GM13977 (cell line): ENCODE measurements at regions not wholly inside any gene's neighbourhood (a gene's known extent, or its start where the extent isn't known, plus 50 kb on each side); places are given as distances from the start of the nearest gene placed in this dataset.

Experiments
- DNase-seq: peaks from one replicate; pipeline ENCODE4 v3.0.0; 2012; ENCODE audit warnings: low spot score
- in situ Hi-C: fragments of 300-500 bp; cut with MboI; formaldehyde crosslinking; loops from one replicate; pipeline ENCODE4 v1.12.0; 2022; ENCODE audit warnings: low sequenced_read_pairs, low pct_unique_long_range_greater_than_20kb, mixed read lengths, inconsistent platforms; ENCODE audit not compliant: unreplicated experiment
- TF ChIP-seq, protein P1 (sequence below): IDR thresholded peaks from 2 replicates; pipeline ENCODE4 v1.5.1; 2012; ENCODE audit warnings: mild to moderate bottlenecking, control low read depth; ENCODE audit not compliant: insufficient read depth; ENCODE audit errors: extremely low read depth, missing control alignments

DNA sequence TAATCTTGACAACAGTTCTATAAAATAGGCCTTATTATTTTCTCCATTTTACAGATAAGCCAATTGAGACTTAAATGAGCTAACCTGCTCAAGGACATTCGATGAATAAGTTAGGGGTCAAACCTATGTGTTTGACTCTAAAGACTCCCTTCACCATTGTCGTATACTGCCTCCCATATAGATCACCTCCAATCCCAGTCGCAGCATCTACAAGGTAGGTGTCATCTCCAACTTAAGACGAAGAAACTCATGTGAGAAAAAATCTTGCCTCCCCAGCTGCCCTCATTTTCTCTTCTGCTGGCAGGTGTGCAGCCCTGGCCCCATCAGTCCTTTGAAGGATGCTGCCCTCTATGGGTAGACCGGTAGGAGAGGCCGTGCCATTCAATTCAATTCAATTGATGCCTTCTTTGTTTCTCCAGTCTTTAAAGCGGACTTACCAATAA lies 75.2 kb upstream of the SMARCA2 start:
- TF ChIP-seq, protein P1, sequence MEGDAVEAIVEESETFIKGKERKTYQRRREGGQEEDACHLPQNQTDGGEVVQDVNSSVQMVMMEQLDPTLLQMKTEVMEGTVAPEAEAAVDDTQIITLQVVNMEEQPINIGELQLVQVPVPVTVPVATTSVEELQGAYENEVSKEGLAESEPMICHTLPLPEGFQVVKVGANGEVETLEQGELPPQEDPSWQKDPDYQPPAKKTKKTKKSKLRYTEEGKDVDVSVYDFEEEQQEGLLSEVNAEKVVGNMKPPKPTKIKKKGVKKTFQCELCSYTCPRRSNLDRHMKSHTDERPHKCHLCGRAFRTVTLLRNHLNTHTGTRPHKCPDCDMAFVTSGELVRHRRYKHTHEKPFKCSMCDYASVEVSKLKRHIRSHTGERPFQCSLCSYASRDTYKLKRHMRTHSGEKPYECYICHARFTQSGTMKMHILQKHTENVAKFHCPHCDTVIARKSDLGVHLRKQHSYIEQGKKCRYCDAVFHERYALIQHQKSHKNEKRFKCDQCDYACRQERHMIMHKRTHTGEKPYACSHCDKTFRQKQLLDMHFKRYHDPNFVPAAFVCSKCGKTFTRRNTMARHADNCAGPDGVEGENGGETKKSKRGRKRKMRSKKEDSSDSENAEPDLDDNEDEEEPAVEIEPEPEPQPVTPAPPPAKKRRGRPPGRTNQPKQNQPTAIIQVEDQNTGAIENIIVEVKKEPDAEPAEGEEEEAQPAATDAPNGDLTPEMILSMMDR: peak; percentile 86
- in situ Hi-C loops: loop anchor here (5.0 to 25.0 kb wide), 2 partner anchors 68 to 228 kb away; no protein-coding TSS in a partner anchor
- DNase-seq: peak; percentile 73

DNA sequence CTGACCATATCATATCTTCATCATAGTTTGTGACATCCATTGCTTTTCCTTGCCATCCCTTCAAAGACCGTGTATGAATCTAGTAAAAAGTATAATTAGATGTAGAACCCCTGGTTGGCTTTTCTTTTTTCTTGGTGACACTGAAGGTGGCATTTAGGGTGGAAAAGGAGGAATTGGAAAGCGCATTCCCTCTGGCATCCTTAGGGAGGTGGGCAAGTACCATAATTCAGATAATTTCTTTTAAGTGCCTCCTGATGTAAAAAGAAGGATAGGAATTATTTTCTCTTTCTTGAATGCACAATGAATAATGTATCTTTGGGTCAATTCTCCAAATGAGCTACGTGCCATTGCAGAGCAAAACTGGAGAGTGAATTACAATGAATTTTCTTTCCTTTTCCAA lies 73.2 kb upstream of the SMARCA2 start:
- DNase-seq: no peak
- TF ChIP-seq, protein P1: peak; percentile 52
- in situ Hi-C loops: loop anchor here (25.0 kb wide), 1 partner anchor 230 kb away; no protein-coding TSS in a partner anchor

DNA sequence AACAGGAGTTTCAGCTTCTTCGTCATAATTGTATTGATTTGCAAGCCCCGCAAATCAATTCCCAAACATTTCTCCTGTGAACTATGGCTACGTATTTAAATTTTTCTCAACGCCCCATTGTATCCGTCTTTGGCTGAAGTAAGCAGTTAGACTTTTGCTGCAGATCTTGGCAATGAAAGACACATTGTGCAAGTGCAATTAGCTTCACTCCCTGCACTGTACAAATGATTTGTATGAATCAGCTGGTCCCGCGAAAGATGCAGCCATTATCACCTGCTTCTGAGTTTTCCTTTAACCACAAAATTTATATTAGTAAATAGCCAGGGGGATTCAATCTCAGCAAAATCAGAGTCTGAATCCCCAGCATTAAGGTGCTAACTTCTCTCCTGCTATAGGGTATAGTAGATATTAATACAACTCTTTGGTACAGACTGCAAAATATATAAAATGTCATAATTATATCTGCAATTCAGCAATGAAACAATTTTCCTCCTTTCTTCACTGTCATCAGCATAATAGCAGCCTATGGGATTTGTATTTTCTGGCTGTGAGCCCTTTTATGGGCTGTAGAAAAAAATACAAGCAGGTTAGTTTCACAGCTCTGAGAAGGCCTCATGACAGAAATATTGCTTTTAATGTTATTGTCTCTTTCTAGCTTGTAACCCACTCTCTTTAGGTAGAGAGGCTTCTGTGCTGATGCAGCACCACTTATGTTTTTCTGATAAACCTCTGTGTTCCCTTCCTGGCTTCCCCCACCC lies 68.4 kb upstream of the SMARCA2 start:
- DNase-seq: no peak
- in situ Hi-C loops: loop anchor here (25.0 kb wide), 1 partner anchor 234 kb away; no protein-coding TSS in a partner anchor

DNA sequence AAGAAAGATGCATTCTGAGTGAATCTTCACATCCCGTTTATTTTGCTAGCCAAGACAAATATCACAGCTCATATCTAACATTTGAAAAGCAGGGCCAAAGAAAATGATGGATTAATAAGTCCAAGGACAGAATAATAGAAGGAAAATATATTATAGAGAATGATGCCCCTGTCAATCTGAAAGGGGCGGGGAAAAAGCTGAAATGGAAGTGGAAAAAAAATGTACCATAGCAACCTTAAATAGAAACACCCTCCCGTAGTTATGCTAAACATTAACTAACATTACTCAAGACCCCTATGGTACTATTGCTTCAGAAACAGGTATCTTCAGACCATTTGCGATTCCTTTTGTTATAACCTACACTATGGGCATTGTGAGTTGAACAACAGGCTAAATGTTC lies 67.7 kb upstream of the SMARCA2 start:
- in situ Hi-C loops: loop anchor here (25.0 kb wide), 1 partner anchor 235 kb away; no protein-coding TSS in a partner anchor
- no peak for DNase-seq
- TF ChIP-seq, protein P1: no peak

More for the DNA sequence above, 68.4 kb upstream of the SMARCA2 start:
- TF ChIP-seq, protein P1: no peak

DNA sequence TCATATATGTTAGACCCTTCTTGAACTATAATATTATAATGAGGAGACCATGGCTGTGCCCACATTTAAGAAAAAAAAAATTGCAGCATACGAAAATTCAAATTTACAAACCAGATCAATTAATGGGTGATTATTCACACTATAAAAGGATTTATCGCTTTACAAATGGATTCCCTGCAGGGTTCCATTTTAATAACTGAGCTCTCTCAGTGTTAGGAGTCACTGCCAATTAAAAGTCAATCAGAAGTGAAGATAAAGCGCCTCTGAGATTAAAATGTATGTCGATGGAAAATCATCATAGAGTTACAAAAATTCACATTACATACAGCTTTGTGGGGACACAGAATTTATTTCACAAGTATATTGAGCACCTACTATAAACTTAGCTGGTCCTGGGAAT lies 66.6 kb upstream of the SMARCA2 start:
- TF ChIP-seq, protein P1: no peak
- no peak for DNase-seq
- in situ Hi-C loops: loop anchor here (25.0 kb wide), 1 partner anchor 236 kb away; no protein-coding TSS in a partner anchor

DNA sequence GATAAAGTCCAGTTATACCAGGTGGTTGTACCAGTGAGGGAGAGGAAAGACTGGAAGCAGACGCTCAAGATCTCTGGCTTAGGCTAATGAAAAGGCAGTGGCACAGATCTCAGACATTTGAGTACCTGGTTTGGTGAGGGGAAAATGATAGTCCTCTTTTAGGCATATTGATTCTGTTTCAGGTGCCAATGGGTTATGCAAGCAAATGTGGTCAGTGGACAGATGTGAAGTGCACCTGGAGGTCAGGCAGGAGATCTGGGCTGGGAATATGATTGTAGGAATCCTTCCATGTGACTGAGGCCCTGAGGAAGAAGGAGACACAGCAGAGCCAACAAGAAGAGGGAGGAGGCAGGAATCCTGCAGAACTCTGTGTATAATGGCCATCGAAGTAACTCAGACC lies 63.7 kb upstream of the SMARCA2 start:
- no peak for DNase-seq
- in situ Hi-C loops: no loop called here
- TF ChIP-seq, protein P1: no peak
